Right atrium auricular region (tissue), 2 donors: ENCODE measurements at regions not wholly inside any gene's neighbourhood (a gene's known extent, or its start where the extent isn't known, plus 50 kb on each side); places are given as distances from the start of the nearest gene placed in this dataset.

Source experiments
- DNase-seq: peaks from one replicate; pipeline ENCODE4 v3.0.0-alpha.2; 2019; ENCODE audit warnings: low spot score
- H3K27ac ChIP-seq, 2 donors: fragments of 200-600 bp; sonication (generic); 1 replicate in 1 of 2; 2 replicates in 1 of 2; pipeline ENCODE4 v1.5.1; 2016 to 2019
- H3K27me3 ChIP-seq, 2 donors: fragments of 200-600 bp; sonication (generic); one replicate each; pipeline versions ENCODE4 v1.5.1 to v1.6.0; 2017 to 2019
- H3K36me3 ChIP-seq: fragments of 200-600 bp; sonication (generic); one replicate; pipeline ENCODE4 v1.5.1; 2016
- H3K4me1 ChIP-seq, 2 donors: fragments of 200-600 bp; sonication (generic); one replicate each; pipeline versions ENCODE4 v1.5.1 to v1.6.0; 2017 to 2019
- H3K4me3 ChIP-seq, 2 donors: fragments of 200-600 bp; sonication (generic); 1 replicate in 1 of 2; 2 replicates in 1 of 2; pipeline ENCODE4 v1.5.1; 2017 to 2019; ENCODE audit warnings: mild to moderate bottlenecking in 1 of 2, moderate library complexity in 1 of 2
- H3K9me3 ChIP-seq, 2 donors: fragments of 200-600 bp; sonication (generic); one replicate each; pipeline ENCODE4 v1.5.1; 2019
- TF ChIP-seq, protein P1 (sequence below), 2 donors: fragments of 200-600 bp; sonication (generic); IDR thresholded peaks; one replicate each; pipeline ENCODE4 v1.5.1; 2019; ENCODE audit warnings: antibody characterized with exemption in 2 of 2

DNA sequence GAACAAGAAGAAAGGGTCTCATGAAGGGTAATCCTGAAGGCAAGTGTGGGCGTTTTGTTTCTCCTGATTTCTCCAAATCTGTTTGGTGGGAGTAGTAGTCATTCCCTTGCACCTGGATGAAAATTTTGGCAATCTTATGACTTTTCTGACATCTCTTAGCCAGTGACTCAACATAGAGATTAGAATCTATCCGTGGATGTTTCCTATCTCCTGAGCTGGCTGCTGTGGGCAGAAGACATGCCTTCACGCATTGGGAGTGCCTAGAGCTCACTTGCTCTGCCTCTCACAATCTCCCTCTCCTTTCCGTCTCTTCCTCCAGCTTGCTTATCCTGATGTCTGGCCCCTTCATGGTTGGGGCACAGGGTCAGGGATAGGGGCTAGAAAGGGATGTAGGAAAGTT, 174.2 kb upstream of the NFIA start:
- TF ChIP-seq, protein P1, sequence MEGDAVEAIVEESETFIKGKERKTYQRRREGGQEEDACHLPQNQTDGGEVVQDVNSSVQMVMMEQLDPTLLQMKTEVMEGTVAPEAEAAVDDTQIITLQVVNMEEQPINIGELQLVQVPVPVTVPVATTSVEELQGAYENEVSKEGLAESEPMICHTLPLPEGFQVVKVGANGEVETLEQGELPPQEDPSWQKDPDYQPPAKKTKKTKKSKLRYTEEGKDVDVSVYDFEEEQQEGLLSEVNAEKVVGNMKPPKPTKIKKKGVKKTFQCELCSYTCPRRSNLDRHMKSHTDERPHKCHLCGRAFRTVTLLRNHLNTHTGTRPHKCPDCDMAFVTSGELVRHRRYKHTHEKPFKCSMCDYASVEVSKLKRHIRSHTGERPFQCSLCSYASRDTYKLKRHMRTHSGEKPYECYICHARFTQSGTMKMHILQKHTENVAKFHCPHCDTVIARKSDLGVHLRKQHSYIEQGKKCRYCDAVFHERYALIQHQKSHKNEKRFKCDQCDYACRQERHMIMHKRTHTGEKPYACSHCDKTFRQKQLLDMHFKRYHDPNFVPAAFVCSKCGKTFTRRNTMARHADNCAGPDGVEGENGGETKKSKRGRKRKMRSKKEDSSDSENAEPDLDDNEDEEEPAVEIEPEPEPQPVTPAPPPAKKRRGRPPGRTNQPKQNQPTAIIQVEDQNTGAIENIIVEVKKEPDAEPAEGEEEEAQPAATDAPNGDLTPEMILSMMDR (IDR thresholded peaks at IDR 0.05), result no peak
- Histone ChIP-seq H3K4me3 (no peak overlapping the region), H3K27me3 (no peaks in the 10 kb centered on the region), H3K9me3 (no peaks in the 10 kb centered on the region), H3K4me1 (peaks cover 0 to 50% of the 10 kb centered on the region in 2 donors), H3K36me3 (no peaks in the 10 kb centered on the region), H3K27ac (no peak overlapping the region)
- no peak for DNase-seq

DNA sequence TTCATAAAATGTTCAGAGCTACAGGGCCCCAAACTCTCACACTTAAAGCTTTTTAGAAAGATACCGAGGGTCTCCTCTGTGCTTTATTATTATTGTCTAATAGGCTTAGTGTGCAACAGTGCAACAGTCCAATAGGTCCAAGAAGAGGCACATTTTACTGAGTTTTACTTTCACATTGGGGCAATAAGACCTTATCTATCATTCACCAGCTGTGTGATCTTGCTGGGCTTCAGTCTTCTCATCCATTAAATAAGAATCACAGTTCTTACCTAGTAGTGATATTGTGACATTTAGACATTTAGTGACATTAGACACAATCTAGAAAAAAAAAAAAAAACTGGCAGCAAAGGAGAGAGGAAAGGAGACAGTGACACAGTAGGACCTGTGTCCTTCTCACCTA, 175.8 kb upstream of the NFIA start:
- no peak for DNase-seq
- TF ChIP-seq, protein P1 (IDR thresholded peaks at IDR 0.05), result no peak
- Histone ChIP-seq H3K4me1 (peaks cover 0 to 41% of the 10 kb centered on the region in 2 donors), H3K27ac (peak overlapping the region in 1 of 2 donors; percentile 65), H3K36me3 (no peaks in the 10 kb centered on the region), H3K4me3 (no peak overlapping the region), H3K9me3 (no peaks in the 10 kb centered on the region), H3K27me3 (no peaks in the 10 kb centered on the region)

GRCh38 chr1:60906039-60906438, 176.3 kb upstream of the NFIA start:
- peak overlapping the region in 1 of 2 donors; percentile 65 for H3K27ac ChIP-seq
- TF ChIP-seq, protein P1 (IDR thresholded peaks at IDR 0.05), result no peak
- H3K36me3 ChIP-seq, result no peaks in the 10 kb centered on the region
- no peak for DNase-seq
- no peak overlapping the region for H3K4me3 ChIP-seq
- H3K9me3 ChIP-seq, result no peaks in the 10 kb centered on the region
- peaks cover 0 to 36% of the 10 kb centered on the region in 2 donors for H3K4me1 ChIP-seq
- H3K27me3 ChIP-seq, result no peaks in the 10 kb centered on the region

GRCh38 chr1:60904099-60904851, 178.1 kb upstream of the NFIA start:
- peak overlapping the region; percentile 77 to 89 for H3K27ac ChIP-seq
- peak; percentile 64 for DNase-seq
- H3K9me3 ChIP-seq, result no peaks in the 10 kb centered on the region
- H3K27me3 ChIP-seq, result no peaks in the 10 kb centered on the region
- H3K36me3 ChIP-seq, result no peaks in the 10 kb centered on the region
- peaks cover 0 to 36% of the 10 kb centered on the region in 2 donors for H3K4me1 ChIP-seq
- TF ChIP-seq, protein P1 (IDR thresholded peaks at IDR 0.05), result no peak
- H3K4me3 ChIP-seq, result no peak overlapping the region

GRCh38 chr1:60903591-60903990, 178.8 kb upstream of the NFIA start:
- H3K36me3 ChIP-seq, result no peaks in the 10 kb centered on the region
- no peaks in the 10 kb centered on the region for H3K9me3 ChIP-seq
- no peak overlapping the region for H3K4me3 ChIP-seq
- peak overlapping the region; percentile 77 to 89 for H3K27ac ChIP-seq
- H3K4me1 ChIP-seq, result peaks cover 0 to 36% of the 10 kb centered on the region in 2 donors
- TF ChIP-seq, protein P1 (IDR thresholded peaks at IDR 0.05), result no peak
- DNase-seq, result peak; percentile 67
- H3K27me3 ChIP-seq, result no peaks in the 10 kb centered on the region

DNA sequence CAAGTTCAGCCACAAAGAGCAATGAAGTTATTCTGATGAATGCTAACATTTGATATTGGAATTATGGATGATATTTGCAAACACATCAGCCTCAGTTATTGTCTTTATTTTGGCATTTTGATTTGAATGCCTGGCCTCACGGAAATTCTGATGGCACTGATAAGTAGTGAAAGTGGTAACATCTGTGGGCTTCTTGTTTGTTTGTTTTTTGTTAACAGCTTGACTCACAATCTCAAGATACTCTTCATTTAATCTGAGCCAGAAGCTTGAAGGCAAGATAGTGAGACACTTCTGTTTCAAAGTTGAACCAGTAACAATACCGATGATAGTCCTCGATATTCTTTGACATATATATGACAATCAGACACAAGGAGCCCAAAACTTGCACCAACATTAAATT, 182.9 kb upstream of the NFIA start:
- no peaks in the 10 kb centered on the region for H3K9me3 ChIP-seq
- no peaks in the 10 kb centered on the region for H3K36me3 ChIP-seq
- DNase-seq, result no peak
- TF ChIP-seq, protein P1 (IDR thresholded peaks at IDR 0.05), result no peak
- H3K4me3 ChIP-seq, result no peak overlapping the region
- peak overlapping the region in 1 of 2 donors; percentile 79 for H3K27ac ChIP-seq
- no peaks in the 10 kb centered on the region for H3K27me3 ChIP-seq
- peaks cover 0 to 37% of the 10 kb centered on the region in 2 donors for H3K4me1 ChIP-seq
